Thoracic aorta (tissue), 2 donors: ENCODE measurements at regions not wholly inside any gene's neighbourhood (a gene's known extent, or its start where the extent isn't known, plus 50 kb on each side); places are given as distances from the start of the nearest gene placed in this dataset.

ENCODE experiments used
- ATAC-seq: fragments of 150-250 bp; one replicate; pipeline ENCODE4 v1.8.0; 2017; ENCODE audit warnings: low read depth; ENCODE audit not compliant: insufficient number of reproducible peaks, low FRiP score
- DNase-seq: peaks from one replicate; pipeline ENCODE4 v3.0.0-alpha.2; 2020; ENCODE audit warnings: low spot score
- H3K27ac ChIP-seq, 2 donors: fragments of 200-600 bp; sonication (generic); 1 replicate in 1 of 2; 2 replicates in 1 of 2; pipeline ENCODE4 v1.5.1; 2016; ENCODE audit warnings: mild to moderate bottlenecking in 2 of 2, moderate library complexity in 2 of 2
- H3K27me3 ChIP-seq: fragments of 200-600 bp; sonication (generic); replicated peaks from 2 replicates; pipeline ENCODE4 v1.6.0; 2016; ENCODE audit warnings: mild to moderate bottlenecking; ENCODE audit not compliant: insufficient read depth
- H3K36me3 ChIP-seq: fragments of 200-600 bp; sonication (generic); one replicate; pipeline ENCODE4 v1.5.1; 2016
- H3K4me1 ChIP-seq, 2 donors: fragments of 200-600 bp; sonication (generic); 1 replicate in 1 of 2; 2 replicates in 1 of 2; pipeline versions ENCODE4 v1.5.1 to v1.6.0; 2016; ENCODE audit warnings: low read depth in 2 of 2, mild to moderate bottlenecking in 1 of 2; ENCODE audit not compliant: control insufficient read depth in 1 of 2
- H3K4me3 ChIP-seq: fragments of 200-600 bp; sonication (generic); 2 replicates; pipeline ENCODE4 v1.5.1; 2016; ENCODE audit warnings: mild to moderate bottlenecking
- H3K9me3 ChIP-seq: fragments of 200-600 bp; sonication (generic); 2 replicates; pipeline ENCODE4 v1.5.1; 2016
- TF ChIP-seq, protein P1 (sequence below): fragments of 200-600 bp; sonication (generic); IDR thresholded peaks from one replicate; pipeline ENCODE4 v1.5.1; 2019; ENCODE audit warnings: antibody characterized with exemption

- no peaks in the 10 kb centered on the region for H3K4me1 ChIP-seq
- H3K27me3 ChIP-seq = no peaks in the 10 kb centered on the region
- no peak overlapping the region for H3K27ac ChIP-seq
- no peaks in the 10 kb centered on the region for H3K9me3 ChIP-seq
- ATAC-seq = no peak
- no peak for DNase-seq
- no peaks in the 10 kb centered on the region for H3K36me3 ChIP-seq
- TF ChIP-seq, protein P1, sequence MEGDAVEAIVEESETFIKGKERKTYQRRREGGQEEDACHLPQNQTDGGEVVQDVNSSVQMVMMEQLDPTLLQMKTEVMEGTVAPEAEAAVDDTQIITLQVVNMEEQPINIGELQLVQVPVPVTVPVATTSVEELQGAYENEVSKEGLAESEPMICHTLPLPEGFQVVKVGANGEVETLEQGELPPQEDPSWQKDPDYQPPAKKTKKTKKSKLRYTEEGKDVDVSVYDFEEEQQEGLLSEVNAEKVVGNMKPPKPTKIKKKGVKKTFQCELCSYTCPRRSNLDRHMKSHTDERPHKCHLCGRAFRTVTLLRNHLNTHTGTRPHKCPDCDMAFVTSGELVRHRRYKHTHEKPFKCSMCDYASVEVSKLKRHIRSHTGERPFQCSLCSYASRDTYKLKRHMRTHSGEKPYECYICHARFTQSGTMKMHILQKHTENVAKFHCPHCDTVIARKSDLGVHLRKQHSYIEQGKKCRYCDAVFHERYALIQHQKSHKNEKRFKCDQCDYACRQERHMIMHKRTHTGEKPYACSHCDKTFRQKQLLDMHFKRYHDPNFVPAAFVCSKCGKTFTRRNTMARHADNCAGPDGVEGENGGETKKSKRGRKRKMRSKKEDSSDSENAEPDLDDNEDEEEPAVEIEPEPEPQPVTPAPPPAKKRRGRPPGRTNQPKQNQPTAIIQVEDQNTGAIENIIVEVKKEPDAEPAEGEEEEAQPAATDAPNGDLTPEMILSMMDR = no peak
- no peak overlapping the region for H3K4me3 ChIP-seq
Observed at GRCh38 chr12:114215746-114216145, 190.2 kb downstream of the TBX5 start.

GRCh38 chr12:114213055-114213581, 192.8 kb downstream of the TBX5 start:
- H3K4me3 ChIP-seq = no peak overlapping the region
- no peaks in the 10 kb centered on the region for H3K9me3 ChIP-seq
- H3K27ac ChIP-seq = no peak overlapping the region
- H3K27me3 ChIP-seq = no peaks in the 10 kb centered on the region
- DNase-seq (no peak), ATAC-seq (no peak)
- no peaks in the 10 kb centered on the region for H3K36me3 ChIP-seq
- TF ChIP-seq, protein P1 = no peak
- H3K4me1 ChIP-seq = no peaks in the 10 kb centered on the region

DNA sequence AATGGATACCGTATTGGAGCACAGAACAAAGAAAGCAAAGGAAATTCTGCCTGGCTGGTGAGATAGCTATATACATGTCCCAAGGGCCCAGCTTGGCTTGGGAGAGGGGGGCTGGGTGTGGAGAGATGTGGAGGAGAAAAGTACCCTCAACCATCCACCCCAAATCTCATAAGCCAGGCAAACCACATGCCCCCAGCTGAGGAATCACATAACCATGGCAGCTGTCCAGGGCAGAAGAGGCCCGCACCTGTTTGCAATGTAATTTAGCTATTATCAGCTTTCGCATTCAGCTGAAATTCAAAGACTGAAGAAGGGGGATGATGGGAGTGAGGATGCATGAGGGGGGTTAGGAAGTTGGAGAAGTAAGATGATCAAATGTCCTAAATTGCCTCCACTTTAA, 196.1 kb downstream of the TBX5 start:
- DNase-seq (no peak), ATAC-seq (no peak)
- H3K4me3 ChIP-seq = no peak overlapping the region
- TF ChIP-seq, protein P1 = no peak
- no peaks in the 10 kb centered on the region for H3K9me3 ChIP-seq
- no peaks in the 10 kb centered on the region for H3K27me3 ChIP-seq
- H3K4me1 ChIP-seq = no peaks in the 10 kb centered on the region
- H3K27ac ChIP-seq = no peak overlapping the region
- H3K36me3 ChIP-seq = no peaks in the 10 kb centered on the region

GRCh38 chr12:114206525-114206924, 199.4 kb downstream of the TBX5 start:
- no peaks in the 10 kb centered on the region for H3K27me3 ChIP-seq
- TF ChIP-seq, protein P1 = no peak
- H3K27ac ChIP-seq = no peak overlapping the region
- ATAC-seq (no peak), DNase-seq (no peak)
- H3K4me1 ChIP-seq = no peaks in the 10 kb centered on the region
- no peak overlapping the region for H3K4me3 ChIP-seq
- H3K36me3 ChIP-seq = no peaks in the 10 kb centered on the region
- H3K9me3 ChIP-seq = no peaks in the 10 kb centered on the region

GRCh38 chr12:114201794-114202193, 204.2 kb downstream of the TBX5 start:
- no peak for ATAC-seq
- no peaks in the 10 kb centered on the region for H3K27me3 ChIP-seq
- H3K36me3 ChIP-seq = no peaks in the 10 kb centered on the region
- no peak overlapping the region for H3K27ac ChIP-seq
- no peaks in the 10 kb centered on the region for H3K4me1 ChIP-seq
- TF ChIP-seq, protein P1 = no peak
- H3K9me3 ChIP-seq = peaks cover 7% of the 10 kb centered on the region
- no peak overlapping the region for H3K4me3 ChIP-seq
- no peak for DNase-seq
